Fibroblast of skin of scalp (primary cell): ENCODE measurements at regions not wholly inside any gene's neighbourhood (a gene's known extent, or its start where the extent isn't known, plus 50 kb on each side); places are given as distances from the start of the nearest gene placed in this dataset.
"Not testable (repeated sequence)": the region's sequence is repeated elsewhere in the genome, so short reads cannot be mapped to it uniquely, and the experiment has no call there.

Experiments used
- DNase-seq: peaks from one replicate; pipeline ENCODE4 v3.0.0-alpha.2; 2013

GRCh38 chr4:33996075-33996718 lies 2248.1 kb downstream of the ARAP2 start:
- DNase-seq, result no peak

- DNase-seq, result no peak
These were observed 2246.0 kb downstream of the ARAP2 start for GRCh38 chr4:33998291-33998690.

GRCh38 chr4:34000356-34000755 lies 2244.0 kb downstream of the ARAP2 start:
- DNase-seq, result no peak

- DNase-seq, result not testable (repeated sequence)
These were observed 2237.8 kb downstream of the ARAP2 start for GRCh38 chr4:34006540-34006939.

GRCh38 chr4:34009951-34010350 lies 2234.4 kb downstream of the ARAP2 start:
- no peak for DNase-seq

- no peak for DNase-seq
These were observed 2233.4 kb downstream of the ARAP2 start for GRCh38 chr4:34010751-34011519.

- no peak for DNase-seq
These were observed 2209.1 kb downstream of the ARAP2 start for GRCh38 chr4:34035225-34035624.

GRCh38 chr4:34037280-34037679 lies 2207.0 kb downstream of the ARAP2 start:
- DNase-seq, result no peak

- no peak for DNase-seq
These were observed 2204.5 kb downstream of the ARAP2 start for GRCh38 chr4:34039766-34040165.

- DNase-seq, result peak; percentile 9
These were observed 2201.2 kb downstream of the ARAP2 start for GRCh38 chr4:34043131-34043530.

- DNase-seq, result peak; percentile 11
These were observed 2197.7 kb downstream of the ARAP2 start for GRCh38 chr4:34046580-34046979.

GRCh38 chr4:34047363-34047762 lies 2197.0 kb downstream of the ARAP2 start:
- DNase-seq, result no peak

- DNase-seq, result no peak
These were observed 2178.2 kb downstream of the ARAP2 start for GRCh38 chr4:34066126-34066525.

- peak; percentile 17 for DNase-seq
These were observed 2152.9 kb downstream of the ARAP2 start for GRCh38 chr4:34091451-34091850.

- no peak for DNase-seq
These were observed 2150.2 kb downstream of the ARAP2 start for GRCh38 chr4:34094114-34094513.

- DNase-seq, result peak; percentile 13
These were observed 2139.0 kb downstream of the ARAP2 start for GRCh38 chr4:34105311-34105710.

GRCh38 chr4:34108391-34108790 lies 2135.9 kb downstream of the ARAP2 start:
- peak; percentile 74 for DNase-seq

GRCh38 chr4:34112573-34112972 lies 2131.7 kb downstream of the ARAP2 start:
- DNase-seq, result no peak

GRCh38 chr4:34138385-34138784 lies 2105.9 kb downstream of the ARAP2 start:
- no peak for DNase-seq

- DNase-seq, result no peak
These were observed 2105.0 kb downstream of the ARAP2 start for GRCh38 chr4:34139346-34139745.

- no peak for DNase-seq
These were observed 2095.9 kb downstream of the ARAP2 start for GRCh38 chr4:34148322-34148908.

GRCh38 chr4:34157547-34157946 lies 2086.8 kb downstream of the ARAP2 start:
- peak; percentile 62 for DNase-seq

GRCh38 chr4:34158878-34159277 lies 2085.4 kb downstream of the ARAP2 start:
- DNase-seq, result peak; percentile 68

GRCh38 chr4:34170946-34171345 lies 2073.4 kb downstream of the ARAP2 start:
- DNase-seq, result peak; percentile 77
